OCI-LY7 (cell line): ENCODE measurements at regions not wholly inside any gene's neighbourhood (a gene's known extent, or its start where the extent isn't known, plus 50 kb on each side); places are given as distances from the start of the nearest gene placed in this dataset.

Experiments
- BruUV-seq: library from RNA; stranded (reverse); fragments of 400-500 nt; replicated peaks from 2 replicates; lab custom pipeline; 2021; lab: Mats Ljungman, UMichigan
- CTCF ChIA-PET: fragments of 300-600 bp; sonication (Branson Sonifier 250); formaldehyde crosslinking; loops from one replicate; lab custom pipeline; 2022; ENCODE audit warnings: antibody characterized with exemption; ENCODE audit not compliant: unreplicated experiment; lab: Charles Lee
- POLR2A ChIA-PET: fragments of 300-600 bp; sonication (Branson Sonifier 250); formaldehyde crosslinking; loops from one replicate; lab custom pipeline; 2022; ENCODE audit warnings: antibody characterized with exemption; lab: Charles Lee
- DNase-seq: peaks from one replicate; pipeline ENCODE4 v3.0.0-alpha.2; 2015; ENCODE audit warnings: low spot score
- H2AFZ ChIP-seq: fragments of 200-600 bp; sonication (generic), shearing (Covaris generic); 2 replicates; pipeline ENCODE4 v1.6.1; 2014; ENCODE audit warnings: mild to moderate bottlenecking, antibody characterized with exemption, low read length, moderate library complexity
- H3K27ac ChIP-seq: fragments of 200-600 bp; sonication (generic); 2 replicates; pipeline ENCODE4 v1.5.1; 2014; ENCODE audit warnings: mixed run types, low read depth, mild to moderate bottlenecking, moderate library complexity, low read length, inconsistent platforms; ENCODE audit not compliant: poor library complexity, severe bottlenecking
- H3K36me3 ChIP-seq: fragments of 200-600 bp; sonication (generic); 2 replicates; pipeline ENCODE4 v1.6.1; 2014; ENCODE audit warnings: mild to moderate bottlenecking, antibody characterized with exemption, low read length, moderate library complexity, mixed read lengths; ENCODE audit not compliant: insufficient read depth
- H3K4me1 ChIP-seq: fragments of 200-600 bp; sonication (generic); 2 replicates; pipeline ENCODE4 v1.5.1; 2014; ENCODE audit warnings: mild to moderate bottlenecking, low read length; ENCODE audit not compliant: insufficient read depth, poor library complexity, severe bottlenecking
- H3K4me2 ChIP-seq: fragments of 200-600 bp; sonication (generic); 2 replicates; pipeline ENCODE4 v1.6.1; 2014; ENCODE audit warnings: mild to moderate bottlenecking, low read length
- H3K4me3 ChIP-seq: fragments of 200-600 bp; sonication (generic); 2 replicates; pipeline ENCODE4 v1.5.1; 2014; ENCODE audit warnings: mild to moderate bottlenecking, low read depth, low read length; ENCODE audit not compliant: poor library complexity, severe bottlenecking
- H3K79me2 ChIP-seq: fragments of 200-600 bp; sonication (generic); 2 replicates; pipeline ENCODE4 v1.6.1; 2016; ENCODE audit warnings: low read depth, mild to moderate bottlenecking, low read length, moderate library complexity, mixed read lengths; ENCODE audit not compliant: insufficient read depth
- H3K9me2 ChIP-seq: fragments of 200-600 bp; sonication (generic); 2 replicates; pipeline ENCODE4 v1.6.1; 2016; ENCODE audit warnings: mild to moderate bottlenecking, low read length, mixed read lengths; ENCODE audit not compliant: insufficient read depth
- H3K9me3 ChIP-seq: fragments of 200-600 bp; sonication (generic); 2 replicates; pipeline ENCODE4 v1.6.1; 2014; ENCODE audit warnings: mild to moderate bottlenecking, mixed run types, low read length, mixed read lengths
- H4K20me1 ChIP-seq: fragments of 200-600 bp; sonication (generic); 2 replicates; pipeline ENCODE4 v1.6.1; 2014; ENCODE audit warnings: mild to moderate bottlenecking, antibody characterized with exemption, low read length, moderate library complexity, mixed read lengths; ENCODE audit not compliant: insufficient read depth
- CTCF ChIP-seq: fragments of 200-600 bp; sonication (generic); conservative IDR thresholded peaks from 2 replicates; pipeline ENCODE4 v1.5.1; 2014; ENCODE audit warnings: mild to moderate bottlenecking, antibody characterized with exemption, low read length, moderate library complexity, mixed read lengths
- EZH2phosphoT487 ChIP-seq: fragments of 200-600 bp; sonication (generic); IDR thresholded peaks from 2 replicates; pipeline ENCODE4 v1.6.1; 2018; ENCODE audit warnings: low read depth, borderline replicate concordance, mild to moderate bottlenecking, mixed run types, antibody characterized with exemption, low read length, moderate library complexity, mixed read lengths
- intact Hi-C: fragments of 100-400 bp; cut with micrococcal nuclease; formaldehyde crosslinking; loops from one replicate; pipeline ENCODE4 v1.10.0; 2022; ENCODE audit not compliant: unreplicated experiment

DNA sequence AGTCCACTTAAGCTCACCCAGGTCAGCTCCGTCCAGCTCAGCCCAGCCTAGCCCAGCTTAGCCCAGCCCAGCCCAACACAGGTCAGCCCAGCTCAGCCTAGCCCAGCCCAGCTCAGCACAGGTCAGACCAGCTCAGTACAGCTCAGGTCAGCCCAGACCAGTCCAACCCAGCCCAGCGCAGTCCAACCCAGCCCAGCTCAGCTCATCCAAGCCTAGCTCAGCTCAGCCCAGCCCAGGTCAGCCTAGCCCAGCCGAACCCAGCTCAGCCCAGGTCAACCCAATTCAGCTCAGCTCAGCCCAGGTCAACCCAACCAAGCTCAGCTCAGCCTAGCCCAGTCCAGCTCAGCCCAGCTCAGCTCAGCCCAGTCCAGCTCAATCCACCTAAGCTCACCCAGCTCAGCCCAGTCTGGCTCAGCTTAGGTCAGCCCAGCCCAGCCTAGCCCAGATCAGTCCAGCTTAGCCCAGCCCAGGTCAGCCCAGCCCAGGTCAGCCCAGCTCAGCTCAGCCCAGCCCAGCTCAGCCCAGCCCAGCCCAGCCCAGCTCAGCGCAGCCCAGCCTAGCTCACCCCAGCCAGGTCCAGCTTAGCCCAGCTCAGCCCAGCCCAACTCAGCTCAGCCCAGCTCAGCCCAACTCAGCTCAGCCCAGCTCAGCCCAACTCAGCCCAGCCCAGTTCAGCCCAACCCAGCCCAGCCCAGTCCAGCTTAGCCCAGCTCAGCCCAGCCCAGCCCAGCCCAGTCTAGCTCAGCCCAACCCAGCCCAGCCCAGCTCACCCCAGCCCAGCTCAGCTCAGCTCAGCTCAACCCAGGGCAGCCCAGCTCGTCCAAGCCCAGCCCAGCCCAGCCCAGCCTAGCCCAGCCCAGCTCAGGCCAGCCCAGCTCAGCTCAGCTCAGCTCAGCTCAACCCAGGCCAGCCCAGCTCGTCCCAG is 184.0 kb downstream of the TMEM121 start:
- no peaks in the 10 kb centered on the region for H3K9me2 ChIP-seq
- intact Hi-C loops = no loop called here
- TF ChIP-seq CTCF = no peak
- H3K79me2 ChIP-seq = no peaks in the 10 kb centered on the region
- POLR2A ChIA-PET = interaction anchor here (0.8 to 2.3 kb wide), 4 partner anchors 90 to 146 kb away, joined by 3 to 6 read pairs (median 5); no protein-coding TSS in a partner anchor
- H2AFZ ChIP-seq = no peak overlapping the region
- H3K4me3 ChIP-seq = no peak overlapping the region
- H3K4me2 ChIP-seq = no peak overlapping the region
- H3K36me3 ChIP-seq = no peaks in the 10 kb centered on the region
- H3K27ac ChIP-seq = no peak overlapping the region
- no TSS peak for BruUV-seq
- no peaks in the 10 kb centered on the region for H4K20me1 ChIP-seq
- H3K9me3 ChIP-seq = no peaks in the 10 kb centered on the region
- H3K4me1 ChIP-seq = peaks cover 27% of the 10 kb centered on the region
- peak; percentile 20 for DNase-seq
- CTCF ChIA-PET = interaction anchor here (0.8 to 1.5 kb wide), 2 partner anchors 63 to 74 kb away, joined by 3 to 6 read pairs; no protein-coding TSS in a partner anchor

- Histone ChIP-seq H3K4me2 (no peak overlapping the region), H3K36me3 (no peaks in the 10 kb centered on the region), H4K20me1 (no peaks in the 10 kb centered on the region), H3K4me3 (no peak overlapping the region), H3K4me1 (peaks cover 20% of the 10 kb centered on the region), H3K79me2 (no peaks in the 10 kb centered on the region), H3K9me2 (no peaks in the 10 kb centered on the region), H3K27ac (no peak overlapping the region), H3K9me3 (no peaks in the 10 kb centered on the region), H2AFZ (no peak overlapping the region)
- intact Hi-C loops = no loop called here
- CTCF ChIA-PET = interaction anchor here (0.6 to 1.5 kb wide), 5 partner anchors 10 to 109 kb away, joined by 3 to 6 read pairs (median 3); no protein-coding TSS in a partner anchor
- POLR2A ChIA-PET = interaction anchor here (0.8 to 2.3 kb wide), 5 partner anchors 89 to 145 kb away, joined by 3 to 6 read pairs (median 4); no protein-coding TSS in a partner anchor
- TF ChIP-seq EZH2phosphoT487 (no peak), CTCF (no peak)
- no peak for DNase-seq
- BruUV-seq = no TSS peak
Observed at GRCh38 chr14:105711044-105711620, 184.7 kb downstream of the TMEM121 start.
